Endothelial cell of umbilical vein (primary cell): ENCODE measurements at regions not wholly inside any gene's neighbourhood (a gene's known extent, or its start where the extent isn't known, plus 50 kb on each side); places are given as distances from the start of the nearest gene placed in this dataset.

Experiments used
- BruUV-seq: library from RNA; stranded (reverse); fragments of 400-500 nt; replicated peaks from 2 replicates; lab custom pipeline; 2021; lab: Mats Ljungman, UMichigan
- CTCF ChIA-PET: fragments of 300-600, 350-600 bp; sonication (Branson Sonifier 250); formaldehyde crosslinking; loops from one replicate; lab custom pipeline; 2021; ENCODE audit warnings: antibody characterized with exemption, inconsistent platforms; lab: Charles Lee
- POLR2A ChIA-PET: fragments of 300-600, 350-600 bp; sonication (Branson Sonifier 250); formaldehyde crosslinking; loops from one replicate; lab custom pipeline; 2021; ENCODE audit warnings: antibody characterized with exemption, inconsistent platforms; lab: Charles Lee
- DNase-seq: peaks from one replicate; pipeline ENCODE4 v3.0.0-alpha.2; 2011; ENCODE audit warnings: low read depth, low spot score
- FAIRE-seq: peaks from 2 replicates; lab custom pipeline; 2011; peaks lifted over from hg19 to GRCh38; lab: Jason Lieb, UNC
- H2AFZ ChIP-seq: 2 replicates; pipeline ENCODE4 v1.6.0; 2012; ENCODE audit warnings: low read depth, low read length, control low read depth, inconsistent platforms
- H3K27ac ChIP-seq: 2 replicates; pipeline ENCODE4 v1.5.1; 2011; ENCODE audit warnings: low read depth, mild to moderate bottlenecking, control low read depth, low read length, moderate library complexity; ENCODE audit not compliant: insufficient read depth
- H3K27me3 ChIP-seq, 2 experiments: 2 replicates each; pipeline versions ENCODE4 v1.6.0 to v1.6.1; 2011; ENCODE audit warnings: low read length in 2 of 2, mixed read lengths in 1 of 2; ENCODE audit not compliant: control insufficient read depth in 2 of 2, insufficient read depth in 2 of 2
- H3K36me3 ChIP-seq, 2 experiments: 2 replicates in 1 of 2; 3 replicates in 1 of 2; pipeline ENCODE4 v1.5.1; 2011; ENCODE audit warnings: low read length in 2 of 2, mild to moderate bottlenecking in 1 of 2, moderate library complexity in 1 of 2; ENCODE audit not compliant: control insufficient read depth in 2 of 2, insufficient read depth in 2 of 2; ENCODE audit errors: extremely low read depth in 1 of 2
- H3K4me1 ChIP-seq: 3 replicates; pipeline ENCODE4 v1.5.1; 2011; ENCODE audit warnings: mild to moderate bottlenecking, low read length; ENCODE audit not compliant: control insufficient read depth, insufficient read depth; ENCODE audit errors: extremely low read depth
- H3K4me2 ChIP-seq: 2 replicates; pipeline ENCODE4 v1.6.1; 2011; ENCODE audit warnings: low read length, control low read depth, mixed read lengths; ENCODE audit not compliant: insufficient read depth
- H3K4me3 ChIP-seq, 3 experiments: fragments of 200-600 bp in 1 of 3; sonication (generic), shearing (Covaris generic) in 1 of 3; replicated peaks in 1 of 3; 2 replicates each; pipeline ENCODE4 v1.5.1; 2011 to 2016; ENCODE audit warnings: control low read depth in 3 of 3, low read length in 3 of 3, mild to moderate bottlenecking in 2 of 3, inconsistent platforms in 1 of 3, low read depth in 1 of 3, moderate library complexity in 1 of 3; ENCODE audit not compliant: insufficient read depth in 1 of 3
- H3K79me2 ChIP-seq: 2 replicates; pipeline ENCODE4 v1.6.0; 2012; ENCODE audit warnings: low read length, inconsistent platforms; ENCODE audit not compliant: control insufficient read depth, insufficient read depth
- H3K9ac ChIP-seq: replicated peaks from 2 replicates; pipeline ENCODE3; 2011; ENCODE audit warnings: low read length, control low read depth; ENCODE audit not compliant: insufficient read depth; ENCODE audit errors: extremely low read depth
- H3K9me1 ChIP-seq: replicated peaks from 3 replicates; pipeline ENCODE4 v1.6.0; 2011; ENCODE audit warnings: mild to moderate bottlenecking, low read length; ENCODE audit not compliant: control insufficient read depth, insufficient read depth; ENCODE audit errors: extremely low read depth
- H3K9me3 ChIP-seq: replicated peaks from 2 replicates; pipeline ENCODE4 v1.5.1; 2012; ENCODE audit warnings: low read length, inconsistent platforms; ENCODE audit not compliant: control insufficient read depth, insufficient read depth
- H4K20me1 ChIP-seq: replicated peaks from 2 replicates; pipeline ENCODE3; 2011; ENCODE audit warnings: mild to moderate bottlenecking, low read length; ENCODE audit not compliant: control insufficient read depth, insufficient read depth; ENCODE audit errors: extremely low read depth
- EZH2 ChIP-seq: IDR thresholded peaks from 2 replicates; pipeline ENCODE4 v1.6.1; 2012; ENCODE audit warnings: borderline replicate concordance, low read depth, mild to moderate bottlenecking, moderate library complexity, low read length, inconsistent platforms; ENCODE audit not compliant: severe bottlenecking
- FOS ChIP-seq: IDR thresholded peaks from 2 replicates; pipeline ENCODE4 v1.6.1; 2011; ENCODE audit warnings: mild to moderate bottlenecking, low read length, moderate library complexity, borderline replicate concordance; ENCODE audit not compliant: insufficient read depth
- GATA2 ChIP-seq: IDR thresholded peaks from 2 replicates; pipeline ENCODE4 v1.7.0; 2011; ENCODE audit warnings: low read depth, mild to moderate bottlenecking, moderate library complexity, mixed read lengths, low read length; ENCODE audit not compliant: insufficient read length, insufficient read depth
- JUN ChIP-seq: IDR thresholded peaks from 2 replicates; pipeline ENCODE4 v1.6.1; 2011; ENCODE audit warnings: borderline replicate concordance, low read depth; ENCODE audit not compliant: insufficient read length, insufficient read depth
- MAX ChIP-seq: IDR thresholded peaks from 2 replicates; pipeline ENCODE4 v1.6.1; 2011; ENCODE audit not compliant: insufficient read depth, insufficient read length
- MYC ChIP-seq: IDR thresholded peaks from one replicate; pipeline ENCODE4 v1.6.1; 2011; ENCODE audit warnings: mild to moderate bottlenecking, low read depth, low read length
- POLR2A ChIP-seq: IDR thresholded peaks from 2 replicates; pipeline ENCODE4 v1.6.1; 2012; ENCODE audit warnings: low read depth, mild to moderate bottlenecking, control low read depth, low read length
- dilution Hi-C: fragments of 300-500 bp; cut with MboI; formaldehyde crosslinking; loops from one replicate; pipeline ENCODE4 v1.15.0; 2019; ENCODE audit warnings: low sequenced_read_pairs; ENCODE audit not compliant: extremely low pct_ligation_motif_present
- intact Hi-C: fragments of 100-400 bp; cut with micrococcal nuclease; formaldehyde crosslinking; loops from one replicate; pipeline ENCODE4 v1.10.0; 2022
- TF ChIP-seq, protein P1 (sequence below), 2 donors: IDR thresholded peaks; 1 replicate in 1 of 2; 2 replicates in 1 of 2; pipeline ENCODE4 v1.5.1; 2011; ENCODE audit warnings: low read length in 2 of 2, mild to moderate bottlenecking in 2 of 2, moderate library complexity in 2 of 2, control low read depth in 1 of 2, inconsistent platforms in 1 of 2, low read depth in 1 of 2; ENCODE audit not compliant: insufficient read depth in 1 of 2; ENCODE audit errors: extremely low read depth in 1 of 2

GRCh38 chr5:68968429-68968828, 125.4 kb upstream of the SLC30A5 start:
- no peak for DNase-seq
- no peaks in the 10 kb centered on the region for H3K79me2 ChIP-seq
- intact Hi-C loops (no loop called here), dilution Hi-C loops (no loop called here)
- peaks cover 3 to 7% of the 10 kb centered on the region in 2 experiments for H3K27me3 ChIP-seq
- H3K9me1 ChIP-seq: no peaks in the 10 kb centered on the region
- H3K4me2 ChIP-seq: no peak overlapping the region
- no peaks in the 10 kb centered on the region for H3K4me1 ChIP-seq
- TF ChIP-seq FOS (no peak), EZH2 (no peak), POLR2A (no peak), MAX (no peak), MYC (no peak), GATA2 (no peak), JUN (no peak)
- TF ChIP-seq, protein P1, sequence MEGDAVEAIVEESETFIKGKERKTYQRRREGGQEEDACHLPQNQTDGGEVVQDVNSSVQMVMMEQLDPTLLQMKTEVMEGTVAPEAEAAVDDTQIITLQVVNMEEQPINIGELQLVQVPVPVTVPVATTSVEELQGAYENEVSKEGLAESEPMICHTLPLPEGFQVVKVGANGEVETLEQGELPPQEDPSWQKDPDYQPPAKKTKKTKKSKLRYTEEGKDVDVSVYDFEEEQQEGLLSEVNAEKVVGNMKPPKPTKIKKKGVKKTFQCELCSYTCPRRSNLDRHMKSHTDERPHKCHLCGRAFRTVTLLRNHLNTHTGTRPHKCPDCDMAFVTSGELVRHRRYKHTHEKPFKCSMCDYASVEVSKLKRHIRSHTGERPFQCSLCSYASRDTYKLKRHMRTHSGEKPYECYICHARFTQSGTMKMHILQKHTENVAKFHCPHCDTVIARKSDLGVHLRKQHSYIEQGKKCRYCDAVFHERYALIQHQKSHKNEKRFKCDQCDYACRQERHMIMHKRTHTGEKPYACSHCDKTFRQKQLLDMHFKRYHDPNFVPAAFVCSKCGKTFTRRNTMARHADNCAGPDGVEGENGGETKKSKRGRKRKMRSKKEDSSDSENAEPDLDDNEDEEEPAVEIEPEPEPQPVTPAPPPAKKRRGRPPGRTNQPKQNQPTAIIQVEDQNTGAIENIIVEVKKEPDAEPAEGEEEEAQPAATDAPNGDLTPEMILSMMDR (IDR thresholded peaks at IDR 0.05; ENCODE audit: extremely low read depth in 1 of 2, insufficient read depth in 1 of 2, low read depth in 1 of 2, low read length in 2 of 2): no peak
- ChIA-PET CTCF (no interaction called here), POLR2A (no interaction called here)
- H4K20me1 ChIP-seq: no peaks in the 10 kb centered on the region
- H3K4me3 ChIP-seq: no peak overlapping the region
- no peaks in the 10 kb centered on the region for H3K9me3 ChIP-seq
- H3K27ac ChIP-seq: no peak overlapping the region
- BruUV-seq: no TSS peak
- no peak for FAIRE-seq
- no peaks in the 10 kb centered on the region for H3K36me3 ChIP-seq
- no peak overlapping the region for H3K9ac ChIP-seq
- H2AFZ ChIP-seq: no peak overlapping the region
